GM10266 (cell line): ENCODE measurements at regions not wholly inside any gene's neighbourhood (a gene's known extent, or its start where the extent isn't known, plus 50 kb on each side); places are given as distances from the start of the nearest gene placed in this dataset.
"Not testable (repeated sequence)": the region's sequence is repeated elsewhere in the genome, so short reads cannot be mapped to it uniquely, and the experiment has no call there.

ENCODE experiments used
- DNase-seq: peaks from one replicate; pipeline ENCODE4 v3.0.0; 2012; ENCODE audit errors: extremely low spot score
- CTCF ChIP-seq: IDR thresholded peaks from 2 replicates; pipeline ENCODE4 v1.5.1; 2012; ENCODE audit warnings: mild to moderate bottlenecking, low read depth; ENCODE audit not compliant: control insufficient read depth, insufficient read depth; ENCODE audit errors: missing control alignments

- TF ChIP-seq CTCF = no peak
- DNase-seq = no peak
Measured at GRCh38 chr9:28518439-28518838, 945.2 kb upstream of the C9orf72 start.

GRCh38 chr9:28524309-28524708 is 951.0 kb upstream of the C9orf72 start:
- not testable (repeated sequence) for DNase-seq

GRCh38 chr9:28528049-28528448 is 954.8 kb upstream of the C9orf72 start:
- TF ChIP-seq CTCF = no peak
- DNase-seq = no peak

GRCh38 chr9:28538132-28538531 is 964.9 kb upstream of the C9orf72 start:
- no peak for TF ChIP-seq CTCF
- no peak for DNase-seq

GRCh38 chr9:28539434-28540070 is 966.3 kb upstream of the C9orf72 start:
- TF ChIP-seq CTCF = no peak
- DNase-seq = no peak

- no peak for TF ChIP-seq CTCF
Measured at GRCh38 chr9:28542928-28543327, 969.6 kb upstream of the C9orf72 start.

GRCh38 chr9:28547527-28547926 is 974.2 kb upstream of the C9orf72 start:
- no peak for TF ChIP-seq CTCF
- no peak for DNase-seq

More at GRCh38 chr9:28542928-28543327, 969.6 kb upstream of the C9orf72 start:
- no peak for DNase-seq
